ENCODE measurements at regions not wholly inside any gene's neighbourhood (a gene's known extent, or its start where the extent isn't known, plus 50 kb on each side); places are given as distances from the start of the nearest gene placed in this dataset.

- TF ChIP-seq CTCF (IDR thresholded peaks at IDR 0.05) = peak in 5 of 12 donors; percentile 16 to 32 (median 27)
- no peak for TF ChIP-seq POLR2A (IDR thresholded peaks at IDR 0.05)
Measured at GRCh38 chr14:39988939-39989338, 556.7 kb upstream of the FBXO33 start.
